Chondrocyte (in vitro differentiated cells): ENCODE measurements at regions not wholly inside any gene's neighbourhood (a gene's known extent, or its start where the extent isn't known, plus 50 kb on each side); places are given as distances from the start of the nearest gene placed in this dataset.

Source experiments
- DNase-seq: peaks from one replicate; pipeline ENCODE4 v3.0.0; 2021; ENCODE audit warnings: mixed read lengths, low spot score
- H3K27ac Mint-ChIP-seq: one replicate; pipeline ENCODE4 v1.8.0; 2021; ENCODE audit warnings: mild to moderate bottlenecking, moderate library complexity, mixed read lengths; ENCODE audit not compliant: unreplicated experiment
- H3K27me3 Mint-ChIP-seq: 2 replicates; pipeline ENCODE4 v1.8.0; 2021; ENCODE audit warnings: low read depth, mixed read lengths
- H3K36me3 Mint-ChIP-seq: 2 replicates; pipeline ENCODE4 v1.8.0; 2021; ENCODE audit warnings: low read depth, mixed read lengths
- H3K4me1 Mint-ChIP-seq: 2 replicates; pipeline ENCODE4 v1.8.0; 2021; ENCODE audit warnings: low read depth, mild to moderate bottlenecking, mixed read lengths
- H3K4me3 Mint-ChIP-seq: one replicate; pipeline ENCODE4 v1.8.0; 2021; ENCODE audit warnings: mild to moderate bottlenecking, moderate library complexity, mixed read lengths; ENCODE audit not compliant: unreplicated experiment
- H3K9me3 Mint-ChIP-seq: 2 replicates; pipeline ENCODE4 v1.8.0; 2021; ENCODE audit warnings: low read depth, mixed read lengths
- TF ChIP-seq, protein P1 (sequence below): fragments of 200-600 bp; sonication (generic); IDR thresholded peaks from 2 replicates; pipeline ENCODE4 v1.5.0; 2021; ENCODE audit warnings: antibody characterized with exemption, mild to moderate bottlenecking, moderate library complexity

DNA sequence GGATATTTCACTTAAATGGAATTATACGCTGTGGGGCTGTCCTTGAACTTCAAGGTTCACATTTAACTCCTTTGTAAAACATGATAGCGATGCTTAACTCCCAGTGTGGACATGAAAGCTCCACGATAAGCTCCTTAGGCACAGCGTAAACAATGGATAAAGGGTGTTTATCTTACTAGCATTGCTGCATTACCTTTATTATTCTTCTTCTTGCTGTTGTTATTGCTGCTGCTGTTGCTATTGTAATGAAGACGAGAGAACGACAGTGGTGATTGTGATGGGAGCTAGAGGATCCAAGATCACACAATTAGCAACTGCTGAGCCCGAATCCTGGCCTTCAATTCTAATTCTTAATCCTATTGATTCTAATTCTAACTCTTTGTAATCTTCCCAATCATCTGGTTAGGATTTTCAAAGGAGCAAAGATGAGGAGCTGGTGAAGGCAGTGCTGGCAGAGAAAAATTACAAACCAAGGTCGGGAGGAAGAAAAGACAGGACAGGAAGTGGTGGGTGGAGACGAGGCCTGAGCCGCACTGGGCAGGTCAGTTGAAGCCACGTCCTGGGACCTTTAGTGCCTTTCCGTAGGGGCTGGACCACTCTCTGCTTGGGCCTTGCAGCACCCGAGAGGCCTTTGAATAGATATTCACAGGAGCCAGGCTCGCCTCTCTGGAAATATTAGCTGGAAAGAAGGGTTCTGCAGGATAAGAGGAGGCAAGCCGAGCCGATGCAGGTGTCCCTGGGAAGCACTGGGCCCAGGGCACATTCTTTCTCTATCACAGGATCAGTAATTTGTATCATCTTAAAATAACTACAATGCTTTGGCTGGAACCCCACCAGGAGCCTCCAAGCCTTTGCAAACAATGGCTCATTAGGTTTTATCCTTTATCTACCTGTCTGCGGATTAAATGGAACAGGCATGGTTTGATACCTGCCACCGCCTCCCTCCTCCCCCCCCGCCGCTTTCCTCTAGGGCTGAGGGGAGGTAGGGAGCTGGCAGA lies 571.6 kb downstream of the AJAP1 start:
- no peak for DNase-seq
- Mint-ChIP-seq H3K4me3 (no peak overlapping the region), H3K4me1 (no peaks in the 10 kb centered on the region), H3K36me3 (no peaks in the 10 kb centered on the region), H3K27me3 (no peaks in the 10 kb centered on the region), H3K27ac (no peak overlapping the region), H3K9me3 (peaks cover 11% of the 10 kb centered on the region)
- TF ChIP-seq, protein P1, sequence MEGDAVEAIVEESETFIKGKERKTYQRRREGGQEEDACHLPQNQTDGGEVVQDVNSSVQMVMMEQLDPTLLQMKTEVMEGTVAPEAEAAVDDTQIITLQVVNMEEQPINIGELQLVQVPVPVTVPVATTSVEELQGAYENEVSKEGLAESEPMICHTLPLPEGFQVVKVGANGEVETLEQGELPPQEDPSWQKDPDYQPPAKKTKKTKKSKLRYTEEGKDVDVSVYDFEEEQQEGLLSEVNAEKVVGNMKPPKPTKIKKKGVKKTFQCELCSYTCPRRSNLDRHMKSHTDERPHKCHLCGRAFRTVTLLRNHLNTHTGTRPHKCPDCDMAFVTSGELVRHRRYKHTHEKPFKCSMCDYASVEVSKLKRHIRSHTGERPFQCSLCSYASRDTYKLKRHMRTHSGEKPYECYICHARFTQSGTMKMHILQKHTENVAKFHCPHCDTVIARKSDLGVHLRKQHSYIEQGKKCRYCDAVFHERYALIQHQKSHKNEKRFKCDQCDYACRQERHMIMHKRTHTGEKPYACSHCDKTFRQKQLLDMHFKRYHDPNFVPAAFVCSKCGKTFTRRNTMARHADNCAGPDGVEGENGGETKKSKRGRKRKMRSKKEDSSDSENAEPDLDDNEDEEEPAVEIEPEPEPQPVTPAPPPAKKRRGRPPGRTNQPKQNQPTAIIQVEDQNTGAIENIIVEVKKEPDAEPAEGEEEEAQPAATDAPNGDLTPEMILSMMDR: no peak

DNA sequence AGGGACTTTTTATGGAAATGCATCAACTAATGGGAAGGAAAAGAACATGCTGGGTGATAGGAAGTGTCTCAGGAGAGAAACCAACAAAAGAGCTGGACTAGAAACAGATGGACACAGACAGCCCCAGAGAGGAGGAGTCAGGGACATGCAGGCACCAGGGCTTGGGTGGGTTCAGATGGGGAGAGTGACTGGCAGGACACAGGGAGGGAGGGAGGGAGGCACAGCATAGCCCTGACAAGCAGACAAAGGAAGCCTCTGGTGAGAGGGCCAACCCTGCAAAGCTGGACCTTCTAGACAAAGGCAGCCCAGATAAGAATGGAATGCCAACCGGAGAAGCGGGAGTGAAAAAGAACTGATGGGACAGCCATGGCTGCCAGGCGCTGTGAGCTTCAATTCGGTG lies 568.8 kb downstream of the AJAP1 start:
- Mint-ChIP-seq H3K9me3 (peaks cover 18% of the 10 kb centered on the region), H3K27ac (no peak overlapping the region), H3K4me3 (no peak overlapping the region), H3K27me3 (no peaks in the 10 kb centered on the region), H3K36me3 (no peaks in the 10 kb centered on the region), H3K4me1 (no peaks in the 10 kb centered on the region)
- DNase-seq: no peak
- TF ChIP-seq, protein P1: no peak

DNA sequence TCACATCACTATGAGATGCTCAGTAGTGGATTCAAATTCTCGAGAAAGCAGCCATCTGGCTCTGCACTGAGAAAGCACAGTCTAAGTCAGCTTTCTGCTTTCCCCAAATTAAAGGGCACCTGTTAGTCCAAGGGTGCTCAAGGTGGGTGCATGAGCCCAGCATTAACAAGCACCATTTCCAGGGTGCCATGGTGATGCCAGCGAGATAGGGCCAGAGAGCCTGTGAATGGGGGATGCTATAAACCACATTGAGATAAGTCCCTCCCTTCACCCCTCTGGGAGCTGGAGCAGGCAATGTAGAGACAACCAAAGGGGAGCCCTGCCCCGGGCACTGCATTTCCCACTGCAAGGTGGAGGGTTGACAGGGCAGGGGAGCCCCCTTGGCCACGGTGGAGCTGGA lies 568.2 kb downstream of the AJAP1 start:
- peaks cover 24% of the 10 kb centered on the region for H3K9me3 Mint-ChIP-seq
- H3K27ac Mint-ChIP-seq: no peak overlapping the region
- no peaks in the 10 kb centered on the region for H3K4me1 Mint-ChIP-seq
- no peaks in the 10 kb centered on the region for H3K36me3 Mint-ChIP-seq
- TF ChIP-seq, protein P1: no peak
- H3K27me3 Mint-ChIP-seq: no peaks in the 10 kb centered on the region
- no peak overlapping the region for H3K4me3 Mint-ChIP-seq
- no peak for DNase-seq

DNA sequence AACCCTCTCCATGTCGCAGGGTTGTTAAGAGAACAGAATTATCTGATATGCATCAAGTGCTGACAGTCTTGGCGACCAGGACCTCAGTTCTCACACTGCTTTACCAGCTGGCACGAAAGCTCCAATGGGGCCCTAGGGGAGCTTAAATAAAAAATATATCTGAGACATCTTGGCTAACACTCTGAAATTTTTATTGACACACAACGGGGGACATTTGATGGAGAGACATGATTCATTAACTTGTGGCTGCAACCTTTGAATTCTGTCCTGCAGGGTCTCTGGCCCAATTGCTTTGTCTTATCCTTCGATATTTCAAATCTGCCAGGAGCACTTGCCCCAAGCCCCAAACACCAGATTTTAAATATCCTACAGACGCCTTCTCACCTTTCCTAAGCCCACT lies 567.0 kb downstream of the AJAP1 start:
- Mint-ChIP-seq H3K27me3 (no peaks in the 10 kb centered on the region), H3K27ac (no peak overlapping the region), H3K36me3 (no peaks in the 10 kb centered on the region), H3K4me3 (no peak overlapping the region), H3K9me3 (peaks cover 28% of the 10 kb centered on the region), H3K4me1 (no peaks in the 10 kb centered on the region)
- DNase-seq: no peak
- TF ChIP-seq, protein P1: no peak

DNA sequence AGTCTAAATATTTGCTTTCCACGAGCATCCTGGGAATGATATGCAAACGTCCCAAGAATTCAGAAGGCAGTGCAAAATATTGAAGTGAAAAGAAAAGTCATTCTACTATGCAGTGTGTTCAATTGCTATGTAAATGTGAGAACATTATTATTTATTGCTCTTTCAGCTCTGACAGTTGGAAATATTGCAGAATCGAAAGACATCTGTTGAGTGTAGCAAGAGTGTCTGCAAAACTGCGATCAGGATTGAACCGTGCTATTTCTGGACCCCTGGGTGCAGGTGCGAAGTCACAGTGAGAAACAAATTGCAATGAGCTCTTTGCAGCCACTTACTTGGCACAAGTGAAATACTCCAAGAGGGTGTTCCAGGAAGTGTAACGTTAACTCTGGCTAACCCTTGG lies 566.4 kb downstream of the AJAP1 start:
- no peak overlapping the region for H3K4me3 Mint-ChIP-seq
- no peaks in the 10 kb centered on the region for H3K36me3 Mint-ChIP-seq
- H3K27me3 Mint-ChIP-seq: no peaks in the 10 kb centered on the region
- H3K4me1 Mint-ChIP-seq: no peaks in the 10 kb centered on the region
- TF ChIP-seq, protein P1: no peak
- H3K9me3 Mint-ChIP-seq: peaks cover 30% of the 10 kb centered on the region
- no peak for DNase-seq
- no peak overlapping the region for H3K27ac Mint-ChIP-seq
